ENCODE measurements at regions not wholly inside any gene's neighbourhood (a gene's known extent, or its start where the extent isn't known, plus 50 kb on each side); places are given as distances from the start of the nearest gene placed in this dataset.
A peak's percentile ranks its signal among the peaks of the same experiment; 100 is the strongest.
"Not testable (repeated sequence)": the region's sequence is repeated elsewhere in the genome, so short reads cannot be mapped to it uniquely, and the experiment has no call there.

DNA sequence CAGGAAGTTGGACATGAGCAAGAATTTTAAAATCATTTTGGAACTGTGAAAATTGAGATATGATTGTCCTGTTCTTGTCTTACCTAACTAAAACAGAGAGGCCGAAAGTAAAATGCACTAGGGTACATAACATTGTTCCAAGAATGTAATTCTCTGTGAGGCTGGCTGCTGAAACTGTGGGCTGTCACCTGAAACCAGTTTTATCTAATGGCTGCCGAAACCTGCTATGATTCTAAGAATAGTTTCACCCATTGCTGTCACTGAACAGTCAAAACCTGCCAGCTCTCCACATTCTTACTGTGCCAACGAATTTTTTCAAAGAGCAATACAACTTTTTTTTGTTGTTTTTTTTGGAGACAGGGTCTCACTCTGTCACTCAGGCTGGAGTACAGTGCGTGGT is 119.3 kb upstream of the ZSWIM2 start:
- intact Hi-C loops (cut with DNase I), result no loop called here
- ATAC-seq (no peak), DNase-seq (no peak)

DNA sequence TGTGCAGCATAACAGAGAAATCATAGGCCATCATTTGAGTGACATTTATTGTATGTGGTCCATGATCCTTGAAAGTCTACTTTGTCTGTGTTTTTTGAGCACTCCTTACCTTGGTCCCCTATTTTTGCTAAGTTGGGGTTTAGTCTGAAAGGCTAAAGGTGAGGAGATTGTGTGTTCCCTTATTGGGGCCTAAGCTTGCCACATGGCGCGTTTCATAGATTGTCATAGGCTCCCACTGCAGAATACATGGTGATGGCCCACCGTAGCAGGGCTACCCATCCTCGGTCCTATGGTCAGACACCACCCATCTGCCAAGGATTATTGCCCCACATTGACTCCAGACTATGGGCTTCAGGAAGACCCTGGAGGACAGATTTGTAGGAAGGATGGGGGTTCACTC is 117.0 kb upstream of the ZSWIM2 start:
- ATAC-seq (no peak), DNase-seq (no peak)
- intact Hi-C loops (cut with DNase I), result no loop called here

DNA sequence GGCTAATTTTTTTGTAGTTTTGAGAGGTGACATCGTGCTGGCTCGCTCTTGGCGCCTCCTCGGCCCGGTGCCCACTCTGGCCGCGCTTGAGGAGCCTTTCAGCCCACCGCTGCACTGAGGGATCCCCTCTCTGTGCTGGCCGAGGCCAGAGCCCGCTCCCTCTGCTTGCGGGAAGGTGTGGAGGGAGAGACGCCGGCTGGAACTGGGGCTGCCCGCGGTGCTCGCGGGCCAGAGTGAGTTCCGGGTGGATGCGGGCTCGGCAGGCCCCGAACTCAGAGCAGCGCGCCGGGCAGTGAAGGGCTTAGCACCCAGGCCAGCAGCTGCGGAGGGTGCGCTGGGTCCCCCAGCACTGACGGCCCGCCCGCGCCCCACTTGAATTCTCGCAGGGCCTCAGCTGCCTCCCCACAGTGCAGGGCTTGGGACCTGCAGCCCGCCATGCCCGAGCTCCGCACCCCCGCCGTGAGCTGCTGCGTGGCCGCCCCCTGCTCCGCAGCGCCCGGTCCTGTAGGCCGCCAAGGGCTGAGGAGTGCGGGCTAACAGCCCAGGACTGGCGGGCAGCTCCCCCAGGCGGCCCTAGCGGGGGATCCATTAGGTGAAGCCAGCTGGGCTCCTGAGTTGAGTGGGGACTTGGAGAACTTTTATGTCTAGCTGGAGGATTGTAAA is 113.2 kb upstream of the ZSWIM2 start:
- no peak for DNase-seq
- intact Hi-C loops (cut with DNase I), result no loop called here
- ATAC-seq, result peak in 1 of 2 donors; percentile 12

DNA sequence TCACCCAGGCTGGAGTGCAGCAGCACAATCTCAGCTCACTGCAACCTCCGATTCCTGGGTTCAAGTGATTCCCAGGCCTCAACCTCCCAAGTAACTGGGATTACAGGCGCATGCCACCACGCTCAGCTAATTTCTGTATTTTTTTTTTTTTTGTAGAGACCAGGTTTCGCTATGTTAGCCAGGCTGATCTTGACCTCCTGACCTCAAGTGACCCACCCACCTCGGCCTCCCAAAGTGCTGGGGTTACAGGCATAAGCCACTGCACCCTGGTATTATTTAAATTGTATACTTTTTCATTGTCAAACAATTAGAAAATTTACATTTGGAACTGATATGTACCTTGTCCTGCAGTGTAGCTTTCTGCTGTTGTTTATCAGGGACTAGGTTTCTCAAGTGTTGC is 111.3 kb upstream of the ZSWIM2 start:
- intact Hi-C loops (cut with DNase I); ATAC-seq; DNase-seq: not testable (repeated sequence)

DNA sequence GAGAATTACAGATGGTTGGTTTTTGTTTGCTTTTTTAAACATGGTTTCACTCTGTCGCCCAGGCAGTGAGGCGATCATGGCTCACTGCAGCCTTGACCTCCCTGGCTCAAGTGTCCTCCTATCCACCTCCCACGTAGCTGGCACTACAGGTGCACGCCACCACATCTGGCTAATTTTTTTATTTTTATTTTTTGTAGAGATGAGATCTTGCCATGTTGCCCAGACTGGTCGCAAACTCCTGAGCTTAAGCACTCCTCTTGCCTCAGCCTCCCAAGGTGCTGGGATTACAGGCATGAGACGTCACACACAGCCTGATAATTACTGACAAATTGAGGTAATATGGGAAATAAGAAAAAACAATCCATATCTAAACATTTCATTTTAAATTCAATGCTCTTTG is 110.5 kb upstream of the ZSWIM2 start:
- ATAC-seq (no peak), DNase-seq (no peak)
- intact Hi-C loops (cut with DNase I), result no loop called here

DNA sequence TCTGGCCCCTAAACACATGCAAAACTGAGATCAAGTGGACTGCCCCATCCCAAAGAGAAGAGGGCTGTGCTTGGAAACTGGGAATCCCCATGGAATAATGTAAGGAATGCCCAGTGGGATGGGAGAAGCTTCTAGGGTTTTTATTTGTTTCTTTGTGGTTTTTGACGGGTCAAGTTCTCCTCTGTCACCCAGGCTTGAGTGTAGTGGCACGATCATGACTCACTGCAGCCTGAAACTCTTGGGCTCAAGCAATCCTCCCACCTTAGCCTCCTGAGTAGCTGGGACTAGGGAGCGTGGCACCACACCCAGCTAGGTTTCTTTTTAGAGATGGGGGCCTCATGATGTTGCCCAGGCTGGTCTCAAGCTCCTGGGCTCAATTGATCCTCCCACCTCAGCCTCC is 101.7 kb upstream of the ZSWIM2 start:
- intact Hi-C loops (cut with DNase I), result no loop called here
- no peak for DNase-seq
- ATAC-seq, result no peak

DNA sequence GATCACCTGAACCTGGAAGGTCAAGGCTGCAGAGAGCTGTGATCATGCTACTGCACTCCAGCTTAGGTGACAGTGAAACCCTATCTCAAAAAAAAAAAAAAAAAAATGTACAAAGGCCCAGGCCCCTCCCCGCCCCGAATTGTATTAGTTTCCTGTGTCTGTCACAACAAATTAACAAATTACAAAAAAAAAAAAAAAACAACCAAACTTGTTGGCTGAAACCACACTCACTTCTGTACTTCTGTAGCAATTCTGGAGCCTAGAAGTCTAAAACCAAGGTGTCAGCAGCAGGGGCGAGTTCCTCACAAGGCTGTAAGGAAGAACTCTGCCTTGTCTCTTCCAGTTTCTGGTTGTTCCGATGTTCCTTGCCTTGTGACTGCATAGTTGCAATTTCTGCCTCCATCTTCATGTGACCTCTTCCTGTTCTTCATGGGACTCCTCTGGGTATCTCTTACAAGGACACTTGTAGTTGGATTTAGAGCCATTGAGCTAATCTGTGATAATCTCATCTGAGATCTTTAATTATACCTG is 100.8 kb upstream of the ZSWIM2 start:
- intact Hi-C loops (cut with DNase I), result no loop called here
- peak in 1 of 2 donors; percentile 69 for ATAC-seq
- DNase-seq, result peak; percentile 27

DNA sequence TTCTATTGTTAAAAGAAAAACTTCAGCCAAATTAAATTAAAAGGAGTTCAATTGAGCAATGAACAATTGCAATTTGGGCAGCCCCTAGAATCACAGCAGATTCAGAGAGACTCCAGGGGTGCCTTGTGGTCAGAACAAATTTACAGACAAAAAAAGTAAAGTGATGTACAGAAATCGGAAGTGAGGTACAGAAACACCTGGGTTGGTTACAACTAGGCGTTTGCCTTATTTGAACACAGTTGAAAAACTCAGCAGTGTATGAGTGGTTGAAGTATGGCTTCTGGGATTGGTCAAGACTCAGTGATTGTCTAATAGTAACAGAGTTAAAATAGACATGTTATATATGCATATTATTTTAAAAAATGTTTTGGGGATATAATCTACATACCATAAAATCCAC is 98.5 kb upstream of the ZSWIM2 start:
- ATAC-seq, result no peak

DNA sequence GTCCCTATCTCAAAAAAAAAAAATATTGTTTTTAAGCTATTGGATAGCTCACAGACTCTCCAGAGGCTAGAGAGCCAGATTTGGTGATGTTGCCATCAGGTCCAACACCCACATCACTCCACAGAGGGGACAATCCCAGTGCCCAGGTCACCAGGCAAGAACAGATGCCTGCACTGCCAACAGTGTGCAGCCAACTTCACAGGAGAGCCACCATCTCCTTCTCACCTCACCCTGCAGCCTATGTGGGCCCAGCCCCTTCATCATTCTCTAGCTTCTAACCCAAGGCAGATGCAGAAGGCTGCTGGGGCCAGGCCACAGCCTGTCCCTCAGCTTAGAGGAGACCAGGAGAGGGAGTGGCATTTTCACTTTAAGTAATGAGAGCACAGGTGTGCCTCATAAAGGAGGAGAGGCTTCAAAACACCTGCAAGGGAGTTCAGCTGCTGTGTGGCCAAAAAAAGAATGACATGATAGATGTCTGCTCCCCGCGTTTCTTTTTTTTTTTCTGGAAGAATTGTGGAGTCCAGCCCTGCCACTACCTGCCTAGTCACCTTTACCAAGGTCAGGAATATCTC is 98.0 kb upstream of the ZSWIM2 start:
- ATAC-seq (no peak), DNase-seq (no peak)
- intact Hi-C loops (cut with DNase I), result no loop called here

More for the DNA sequence above, 98.5 kb upstream of the ZSWIM2 start:
- no peak for DNase-seq
- intact Hi-C loops (cut with DNase I), result no loop called here

DNA sequence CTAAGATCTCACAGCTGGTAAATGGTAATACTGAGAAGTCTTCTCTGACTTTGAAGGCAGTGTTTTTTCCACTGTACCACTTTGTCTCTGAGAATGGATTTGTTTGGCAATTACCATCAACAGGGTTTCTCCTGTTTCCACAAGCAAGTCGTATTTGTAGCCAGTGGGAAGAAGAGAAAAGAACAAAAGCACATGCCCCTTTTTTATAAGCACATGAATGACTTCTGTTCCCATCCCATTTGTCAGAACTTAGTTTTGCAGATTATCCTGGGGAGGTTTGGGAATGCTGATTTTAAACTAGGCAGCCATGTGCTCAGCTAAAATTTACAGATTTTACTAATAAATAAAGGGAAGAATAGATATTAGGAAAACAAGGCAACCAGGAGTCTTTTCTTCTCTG is 92.9 kb upstream of the ZSWIM2 start:
- no peak for DNase-seq
- ATAC-seq, result no peak
- intact Hi-C loops (cut with DNase I), result no loop called here

DNA sequence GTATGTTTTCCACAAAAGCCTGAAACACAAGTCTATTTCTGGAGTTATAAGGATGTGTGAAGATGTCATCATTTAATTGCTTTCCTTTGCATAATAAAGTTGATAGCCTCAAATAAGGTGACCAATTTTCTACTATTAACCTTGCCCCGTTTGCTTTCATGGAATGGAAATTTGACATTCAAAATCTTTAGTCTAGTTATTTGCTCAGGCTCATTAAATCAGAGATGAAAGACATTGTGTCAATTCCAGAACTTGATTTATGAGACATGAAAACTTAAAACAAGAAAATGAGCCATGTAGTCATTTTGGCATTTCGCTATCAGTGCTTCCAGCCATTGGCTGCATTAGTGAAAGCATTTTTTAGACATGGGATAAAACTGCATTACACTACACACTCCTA is 91.5 kb upstream of the ZSWIM2 start:
- intact Hi-C loops (cut with DNase I), result no loop called here
- DNase-seq (no peak), ATAC-seq (no peak)

DNA sequence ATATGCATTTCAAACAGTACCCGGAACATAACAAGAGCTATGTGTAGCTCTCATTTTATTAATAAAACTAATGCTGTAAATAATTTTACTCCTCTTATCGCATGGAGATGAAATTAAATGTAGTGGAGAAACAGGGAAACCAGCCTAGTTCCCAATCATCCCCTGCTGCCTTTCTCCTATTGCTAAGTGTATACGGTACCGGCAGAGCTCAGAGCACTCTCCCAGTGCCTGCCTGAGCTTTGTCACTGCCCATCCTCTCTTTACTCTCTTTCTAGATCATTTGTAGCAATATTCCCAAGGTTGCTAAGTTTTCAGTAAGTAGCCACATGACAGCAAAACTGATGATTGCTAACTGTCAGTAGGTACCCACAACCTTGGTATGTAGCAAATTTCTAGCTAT is 85.5 kb upstream of the ZSWIM2 start:
- DNase-seq (no peak), ATAC-seq (no peak)
- intact Hi-C loops (cut with DNase I), result no loop called here

DNA sequence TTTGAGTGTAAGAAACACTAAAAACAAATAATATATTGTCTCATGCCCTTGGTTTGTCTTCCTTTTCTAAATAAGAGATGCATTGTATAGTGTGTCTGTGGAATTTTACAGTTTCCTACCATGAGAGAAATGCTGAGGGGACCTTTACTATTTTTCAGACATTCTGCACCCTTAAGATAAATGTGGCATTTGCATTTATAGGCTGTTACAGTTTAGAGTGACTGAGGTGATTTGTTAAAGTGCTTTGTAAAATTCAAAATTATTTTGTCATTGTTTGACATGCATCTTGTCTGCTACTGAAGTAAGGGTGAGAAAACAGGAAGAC is 78.9 kb upstream of the ZSWIM2 start:
- DNase-seq (no peak), ATAC-seq (no peak)
- intact Hi-C loops (cut with DNase I), result no loop called here

DNA sequence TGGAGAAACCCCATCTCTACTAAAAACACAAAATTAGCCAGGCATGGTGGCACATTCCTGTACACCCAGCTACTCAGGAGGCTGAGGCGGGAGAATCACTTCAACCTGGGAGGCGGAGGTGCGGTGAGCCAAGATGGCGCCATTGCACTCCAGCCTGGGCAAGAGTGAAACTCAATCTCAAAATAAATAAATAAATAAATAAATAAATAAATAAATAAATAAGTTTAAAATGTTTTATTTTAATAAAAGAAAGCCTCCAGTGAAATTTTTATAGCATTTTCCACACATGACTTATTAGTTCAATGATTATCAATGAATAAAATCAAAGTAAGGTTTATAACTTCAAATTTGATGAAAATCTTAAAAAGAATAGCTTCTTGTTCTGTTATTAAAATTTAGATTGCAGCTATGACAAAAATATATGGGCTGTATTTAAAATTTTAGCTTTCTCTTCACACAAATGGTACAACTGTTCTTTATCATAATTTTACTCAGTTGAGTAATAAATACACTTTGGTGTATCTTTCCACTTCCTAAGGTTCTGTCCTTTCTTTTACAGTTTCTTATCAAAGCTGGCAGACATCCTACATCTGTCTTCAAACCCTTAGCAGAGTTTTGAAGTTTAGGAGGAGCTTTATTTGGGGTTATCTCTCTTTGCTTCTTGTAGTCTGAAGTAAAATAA is 78.4 kb upstream of the ZSWIM2 start:
- no peak for ATAC-seq

DNA sequence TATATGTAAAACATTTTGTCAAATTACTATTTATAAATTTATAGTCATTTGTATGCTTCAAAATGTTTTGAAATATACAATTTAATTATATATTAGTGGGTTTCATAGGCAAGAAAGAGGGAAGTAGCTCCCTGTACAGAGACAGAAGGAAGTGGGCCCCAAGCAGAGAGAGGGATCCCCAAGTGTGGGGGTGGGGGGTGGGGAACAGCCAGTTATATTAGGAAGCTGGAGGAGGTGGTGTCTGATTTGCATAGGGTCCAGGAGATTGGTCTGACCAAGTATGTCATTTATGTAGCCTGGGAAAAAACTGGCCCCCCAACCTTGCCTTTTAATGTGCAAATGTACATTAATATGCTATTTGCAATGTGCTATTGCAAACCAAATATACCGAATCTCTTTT is 76.5 kb upstream of the ZSWIM2 start:
- ATAC-seq, result no peak
- intact Hi-C loops (cut with DNase I), result no loop called here
- DNase-seq, result no peak

More for the DNA sequence above, 78.4 kb upstream of the ZSWIM2 start:
- intact Hi-C loops (cut with DNase I), result no loop called here
- no peak for DNase-seq

DNA sequence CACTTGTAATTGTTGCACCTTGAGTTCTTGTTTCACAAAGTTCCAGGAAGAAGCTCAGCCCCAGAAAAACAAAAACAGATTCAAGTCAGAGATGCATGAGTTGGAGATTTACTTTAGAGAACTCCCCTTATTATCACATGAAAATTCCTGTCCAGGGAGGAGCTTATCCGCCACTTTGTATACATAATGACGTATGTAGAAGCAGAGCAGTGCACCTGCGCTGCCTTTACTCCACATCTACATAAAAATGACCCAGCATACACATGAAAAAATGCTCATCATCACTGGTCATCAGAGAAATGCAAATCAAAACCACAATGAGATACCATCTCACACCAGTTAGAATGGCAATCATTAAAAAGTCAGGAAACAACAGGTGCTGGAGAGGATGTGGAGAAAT is 73.3 kb upstream of the ZSWIM2 start:
- intact Hi-C loops (cut with DNase I); DNase-seq; ATAC-seq: not testable (repeated sequence)

DNA sequence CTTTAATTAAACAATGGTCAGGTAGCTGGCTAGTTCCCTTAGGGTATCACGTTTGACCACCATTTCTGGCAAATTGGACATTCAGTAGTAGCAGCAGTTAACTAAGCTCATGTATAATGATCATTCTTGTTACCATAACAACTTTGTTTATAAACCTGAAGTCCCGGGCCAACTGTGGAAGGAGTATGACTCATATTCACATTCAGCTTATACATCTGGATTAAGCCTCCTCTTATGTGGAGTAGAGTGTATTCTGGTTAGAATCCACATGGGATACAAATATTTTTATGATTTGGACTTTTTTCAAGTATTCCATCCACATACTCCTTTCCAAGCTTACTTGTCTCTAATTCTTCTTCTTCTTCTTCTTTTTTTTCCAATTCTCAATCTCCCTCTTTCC is 70.3 kb upstream of the ZSWIM2 start:
- ATAC-seq (peak in 1 of 2 donors; percentile 31), DNase-seq (no peak)
- intact Hi-C loops (cut with DNase I), result no loop called here

DNA sequence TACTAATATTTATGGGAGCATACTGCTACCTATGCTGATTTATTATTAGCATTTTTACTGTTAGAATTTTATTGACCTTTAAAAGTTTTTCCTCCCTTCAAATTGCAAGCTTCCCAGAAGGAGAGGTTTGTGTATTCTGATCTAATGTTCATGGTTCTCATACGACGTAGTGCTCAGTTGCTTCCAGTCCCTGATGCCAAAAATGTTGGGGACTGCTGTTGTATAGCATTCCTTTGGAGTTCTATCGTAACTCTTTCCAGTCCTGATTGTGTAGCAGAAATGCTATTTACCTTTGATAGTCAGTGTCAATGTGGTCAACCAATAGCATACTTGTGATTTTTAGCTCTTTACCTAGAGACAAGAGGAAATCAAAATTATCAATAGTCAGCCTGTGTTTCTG is 69.5 kb upstream of the ZSWIM2 start:
- ATAC-seq (no peak), DNase-seq (no peak)
- intact Hi-C loops (cut with DNase I), result no loop called here

DNA sequence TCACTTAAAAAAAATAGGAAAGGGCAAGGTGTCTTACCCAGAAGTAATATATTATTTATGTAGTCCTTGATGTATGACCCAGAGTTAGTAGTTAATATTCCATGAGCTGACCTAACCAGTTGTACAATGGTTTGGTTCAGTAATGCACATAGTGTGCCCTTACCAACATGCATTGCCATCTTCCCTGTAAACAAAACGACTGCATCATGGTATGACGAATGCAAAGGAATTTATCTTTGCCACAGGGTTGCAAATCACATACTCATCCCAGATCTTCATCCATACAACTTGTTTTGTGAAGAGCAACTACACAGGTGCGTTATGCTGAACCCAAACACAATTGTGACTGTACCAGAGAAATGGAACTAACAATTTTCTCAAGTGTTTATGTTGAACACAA is 68.9 kb upstream of the ZSWIM2 start:
- no peak for ATAC-seq
- intact Hi-C loops (cut with DNase I), result no loop called here
- DNase-seq, result no peak

DNA sequence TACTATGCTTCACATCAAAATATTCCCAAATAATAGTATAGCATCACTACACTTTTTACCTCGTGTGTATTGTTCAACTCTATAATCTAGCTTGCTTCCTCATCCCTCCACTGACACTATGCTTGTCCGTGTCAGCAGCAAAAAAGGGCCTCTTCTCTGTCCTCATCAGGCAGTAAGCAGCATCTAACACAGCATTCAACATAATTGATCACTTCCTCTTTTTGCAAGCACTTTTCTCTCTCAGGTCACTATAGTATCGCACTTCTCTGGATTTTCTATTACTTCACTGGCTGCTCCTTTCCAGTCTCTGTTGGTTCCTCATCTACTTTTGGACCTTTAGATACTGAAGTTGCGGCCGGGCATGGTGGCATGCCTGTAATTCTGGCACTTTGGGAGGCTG is 64.9 kb upstream of the ZSWIM2 start:
- no peak for ATAC-seq
- DNase-seq, result no peak
- intact Hi-C loops (cut with DNase I), result no loop called here

DNA sequence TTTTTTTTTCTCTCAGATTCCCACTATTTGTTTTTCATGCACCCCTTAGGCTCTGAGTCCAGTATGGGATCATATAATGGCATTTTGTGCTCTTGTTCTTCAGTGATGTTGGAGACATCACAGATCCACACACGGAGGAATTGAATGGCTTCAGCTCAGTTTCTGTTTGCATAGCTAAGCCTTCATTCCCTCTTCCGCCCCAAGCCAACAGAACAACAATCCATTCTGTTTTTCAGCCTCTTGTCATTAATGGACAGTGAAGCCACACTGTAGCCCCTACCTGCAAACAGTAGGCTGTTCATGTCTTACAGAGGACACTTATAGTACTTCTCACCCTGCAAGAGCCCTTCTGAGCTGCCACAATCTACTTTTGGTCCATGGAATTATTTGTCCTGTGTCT is 64.0 kb upstream of the ZSWIM2 start:
- ATAC-seq (no peak), DNase-seq (no peak)
- intact Hi-C loops (cut with DNase I), result no loop called here
